Choroid plexus epithelial cell (primary cell): ENCODE measurements at regions not wholly inside any gene's neighbourhood (a gene's known extent, or its start where the extent isn't known, plus 50 kb on each side); places are given as distances from the start of the nearest gene placed in this dataset.
A peak's percentile ranks its signal among the peaks of the same experiment; 100 is the strongest.
"Not testable (repeated sequence)": the region's sequence is repeated elsewhere in the genome, so short reads cannot be mapped to it uniquely, and the experiment has no call there.

ENCODE experiments used
- DNase-seq: peaks from one replicate; pipeline ENCODE4 v3.0.0-alpha.2; 2010; ENCODE audit warnings: low read depth
- H3K4me3 ChIP-seq: 2 replicates; pipeline ENCODE4 v1.5.1; 2011; ENCODE audit warnings: low read depth, mild to moderate bottlenecking, control low read depth, low read length, moderate library complexity
- TF ChIP-seq, protein P1 (sequence below): conservative IDR thresholded peaks from 2 replicates; pipeline ENCODE4 v1.5.1; 2011; ENCODE audit warnings: low read depth, mild to moderate bottlenecking, control low read depth, inconsistent platforms, low read length, moderate library complexity

DNA sequence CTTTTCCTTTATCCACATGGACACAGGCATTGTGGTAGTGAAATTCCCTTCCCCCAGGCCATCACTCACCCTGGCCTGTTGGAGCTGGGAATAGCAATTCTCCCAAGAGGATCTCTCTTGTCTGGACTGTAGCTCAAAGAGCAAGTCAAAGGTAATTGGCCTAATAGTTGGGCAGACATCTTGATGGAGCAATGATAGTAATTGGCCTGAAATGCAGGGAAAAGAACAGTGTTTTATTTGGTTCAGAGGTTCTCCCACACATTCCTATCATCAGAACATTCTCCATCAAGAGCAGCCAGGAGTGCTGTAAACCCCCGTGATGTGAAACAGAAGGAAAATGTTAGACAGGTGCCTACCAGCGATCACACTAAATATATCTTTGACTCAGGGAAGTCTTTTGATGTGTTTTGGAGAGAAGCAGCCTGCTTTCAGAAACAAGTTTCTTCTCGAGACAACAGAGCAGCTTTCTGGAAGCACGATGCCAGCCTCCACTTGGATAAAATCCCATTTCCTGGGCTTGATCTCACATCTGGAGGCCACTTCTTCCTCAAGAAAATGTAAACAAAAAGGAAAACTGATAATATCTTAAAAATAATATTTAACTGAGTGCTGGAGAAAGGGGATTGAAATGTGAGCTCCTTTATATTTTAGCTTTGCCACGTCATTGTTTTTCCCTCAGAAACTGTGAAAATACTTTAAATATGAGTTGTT lies 198.1 kb upstream of the WWC1 start:
- TF ChIP-seq, protein P1, sequence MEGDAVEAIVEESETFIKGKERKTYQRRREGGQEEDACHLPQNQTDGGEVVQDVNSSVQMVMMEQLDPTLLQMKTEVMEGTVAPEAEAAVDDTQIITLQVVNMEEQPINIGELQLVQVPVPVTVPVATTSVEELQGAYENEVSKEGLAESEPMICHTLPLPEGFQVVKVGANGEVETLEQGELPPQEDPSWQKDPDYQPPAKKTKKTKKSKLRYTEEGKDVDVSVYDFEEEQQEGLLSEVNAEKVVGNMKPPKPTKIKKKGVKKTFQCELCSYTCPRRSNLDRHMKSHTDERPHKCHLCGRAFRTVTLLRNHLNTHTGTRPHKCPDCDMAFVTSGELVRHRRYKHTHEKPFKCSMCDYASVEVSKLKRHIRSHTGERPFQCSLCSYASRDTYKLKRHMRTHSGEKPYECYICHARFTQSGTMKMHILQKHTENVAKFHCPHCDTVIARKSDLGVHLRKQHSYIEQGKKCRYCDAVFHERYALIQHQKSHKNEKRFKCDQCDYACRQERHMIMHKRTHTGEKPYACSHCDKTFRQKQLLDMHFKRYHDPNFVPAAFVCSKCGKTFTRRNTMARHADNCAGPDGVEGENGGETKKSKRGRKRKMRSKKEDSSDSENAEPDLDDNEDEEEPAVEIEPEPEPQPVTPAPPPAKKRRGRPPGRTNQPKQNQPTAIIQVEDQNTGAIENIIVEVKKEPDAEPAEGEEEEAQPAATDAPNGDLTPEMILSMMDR: no peak
- no peak for DNase-seq
- no peak overlapping the region for H3K4me3 ChIP-seq

DNA sequence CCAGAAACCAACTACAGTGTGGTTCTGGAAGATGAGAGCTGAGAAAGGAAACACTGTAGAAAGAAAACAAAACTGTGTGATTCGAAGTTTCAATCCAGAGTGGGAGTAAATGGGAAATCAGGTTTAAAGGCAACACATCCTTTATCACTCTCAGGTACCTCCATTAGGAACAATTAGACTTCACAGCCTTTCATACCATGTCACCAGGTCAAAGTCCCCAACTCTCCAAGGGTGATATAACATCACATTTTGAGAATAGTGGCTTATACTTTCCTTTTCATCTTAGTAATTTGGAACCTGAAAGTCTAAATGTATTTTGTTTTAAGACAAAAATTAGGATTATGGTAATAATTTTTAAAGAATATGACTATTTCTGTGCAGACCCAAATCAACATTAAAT lies 194.9 kb upstream of the WWC1 start:
- TF ChIP-seq, protein P1: no peak
- no peak overlapping the region for H3K4me3 ChIP-seq
- no peak for DNase-seq

DNA sequence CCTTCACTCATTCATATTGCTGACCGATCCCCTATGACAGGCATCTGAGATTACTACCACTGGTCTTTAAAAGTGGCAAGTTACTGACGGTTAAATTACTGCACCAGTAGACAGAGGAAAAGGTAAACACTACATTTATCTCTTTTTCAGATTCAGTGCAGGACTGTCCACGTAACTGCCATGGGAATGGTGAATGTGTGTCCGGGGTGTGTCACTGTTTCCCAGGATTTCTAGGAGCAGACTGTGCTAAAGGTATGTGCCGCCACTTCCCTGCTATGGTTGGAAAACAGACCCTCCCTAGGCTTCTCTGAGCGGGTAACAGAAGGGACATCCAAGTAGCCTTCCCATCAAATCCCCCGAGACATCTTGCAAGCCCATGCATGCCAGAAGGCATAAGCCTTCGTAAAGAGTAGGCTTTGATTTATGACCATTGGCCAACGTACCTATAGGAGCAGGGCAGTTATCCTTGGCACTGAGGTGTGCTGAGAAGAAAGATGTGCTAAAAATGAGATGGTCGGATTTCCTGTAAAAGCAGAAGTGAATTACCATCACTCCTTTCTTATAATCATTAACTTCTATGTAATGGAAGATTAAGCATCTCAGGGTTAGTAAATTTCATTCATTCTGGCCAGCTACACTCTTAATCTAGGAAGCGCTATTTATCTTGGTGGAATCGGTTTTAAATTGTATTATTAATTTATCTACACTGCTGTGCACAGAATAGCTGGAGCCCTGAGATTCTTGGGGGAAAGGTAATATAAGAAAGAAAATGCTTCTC lies 193.4 kb upstream of the WWC1 start:
- TF ChIP-seq, protein P1: no peak
- no peak overlapping the region for H3K4me3 ChIP-seq
- DNase-seq: no peak

DNA sequence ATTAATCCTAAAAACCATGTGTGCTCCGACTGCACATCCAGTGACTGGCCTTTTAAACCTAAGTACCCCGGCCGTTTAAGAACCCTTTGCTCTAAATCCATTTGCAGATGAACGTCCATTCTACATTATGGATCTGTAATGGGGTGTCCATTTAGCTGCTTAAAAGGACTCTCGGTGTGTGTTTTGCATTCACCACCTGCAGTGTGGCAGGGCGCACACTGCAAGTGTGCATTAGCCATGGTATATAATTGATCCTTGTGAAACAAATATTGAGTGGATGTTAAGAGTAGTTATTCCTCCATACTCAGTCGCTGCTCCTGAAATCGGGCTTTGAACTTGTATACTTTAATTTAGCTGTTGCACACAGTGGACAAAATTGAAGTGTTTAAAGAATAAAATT lies 190.1 kb upstream of the WWC1 start:
- DNase-seq: no peak
- TF ChIP-seq, protein P1: no peak
- H3K4me3 ChIP-seq: no peak overlapping the region

DNA sequence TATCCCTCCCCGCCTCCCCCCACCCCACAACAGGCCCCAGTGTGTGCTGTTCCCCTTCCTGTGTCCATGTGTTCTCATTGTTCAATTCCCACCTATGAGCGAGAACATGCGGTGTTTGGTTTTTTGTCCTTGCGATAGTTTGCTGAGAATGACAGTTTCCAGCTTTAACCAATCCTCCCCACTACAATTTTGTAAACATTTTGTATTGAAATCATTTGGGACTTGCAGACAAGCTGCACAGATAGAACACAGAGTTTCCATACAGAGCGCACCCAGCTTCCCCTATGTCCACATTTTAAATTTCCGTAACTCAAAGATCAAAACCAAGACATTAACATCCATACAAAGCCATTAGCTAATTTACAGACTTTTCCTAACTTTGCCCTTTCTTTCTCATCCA lies 188.4 kb upstream of the WWC1 start:
- H3K4me3 ChIP-seq, DNase-seq: not testable (repeated sequence)

DNA sequence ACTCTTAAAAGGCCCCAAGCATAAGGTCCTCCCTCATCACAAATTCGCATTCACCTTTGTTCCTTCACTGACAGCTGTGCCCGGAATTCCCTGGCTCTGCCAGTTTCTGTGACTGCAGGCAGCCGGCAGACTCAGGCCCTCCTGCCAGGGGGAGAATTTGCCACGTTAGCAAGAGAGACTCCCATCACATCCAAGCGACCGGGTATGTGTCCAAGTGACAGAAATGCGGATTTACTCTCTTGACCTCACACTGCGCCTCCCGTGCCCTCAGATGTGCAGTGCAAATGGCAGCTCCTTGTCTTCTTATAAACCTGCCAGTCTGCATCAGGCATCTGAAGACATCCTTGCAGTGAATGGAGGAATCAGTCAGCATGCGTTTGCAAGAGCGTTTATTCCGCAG lies 187.1 kb upstream of the WWC1 start:
- TF ChIP-seq, protein P1: no peak
- H3K4me3 ChIP-seq: no peak overlapping the region
- no peak for DNase-seq

DNA sequence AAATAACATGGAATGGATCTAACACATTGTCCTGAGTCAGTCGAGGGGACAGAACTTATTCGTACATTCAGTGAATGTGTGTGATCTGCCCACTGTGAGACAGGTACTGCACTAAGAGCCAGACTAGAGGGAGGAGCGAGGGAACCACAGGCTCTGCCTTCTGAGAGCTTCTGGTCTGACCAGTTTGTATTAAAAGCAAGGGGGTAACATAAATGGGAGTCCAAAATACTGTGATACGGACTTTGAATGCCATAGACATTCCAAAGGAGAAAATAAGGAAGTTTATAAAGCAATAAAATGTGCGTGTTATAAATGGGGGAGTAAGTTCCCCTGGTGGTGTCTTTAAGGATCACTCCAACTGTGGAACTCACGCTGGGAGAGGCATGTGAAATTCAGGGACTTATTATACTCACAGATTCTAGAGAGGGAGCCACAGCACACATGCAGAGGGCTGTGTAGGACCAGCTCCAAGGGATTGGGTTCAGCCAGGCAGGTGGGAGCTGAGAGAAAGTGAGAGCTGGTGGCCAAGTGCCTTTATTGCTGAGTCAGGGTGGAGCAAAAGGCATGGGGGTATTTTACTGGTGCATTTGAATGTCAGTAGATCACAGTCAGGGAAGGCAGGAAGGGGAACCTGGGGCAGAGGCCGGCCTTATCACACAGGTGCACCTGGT lies 186.5 kb upstream of the WWC1 start:
- no peak overlapping the region for H3K4me3 ChIP-seq
- TF ChIP-seq, protein P1: peak; percentile 4
- DNase-seq: peak; percentile 15
